HepG2 (cell line): ENCODE measurements at regions not wholly inside any gene's neighbourhood (a gene's known extent, or its start where the extent isn't known, plus 50 kb on each side); places are given as distances from the start of the nearest gene placed in this dataset.

ENCODE experiments used
- ATAC-seq: fragments of 200-7000 bp; cut with Tn5 transposase; 3 replicates; pipeline ENCODE4 v1.9.1; 2020; ENCODE audit warnings: mild to moderate bottlenecking, moderate library complexity
- BruUV-seq: library from RNA; stranded (reverse); fragments of 400-500 nt; replicated peaks from 2 replicates; lab custom pipeline; 2021; lab: Mats Ljungman, UMichigan
- CTCF ChIA-PET: fragments of 300-600 bp; formaldehyde crosslinking; extraction: SDS; loops from one replicate; lab custom pipeline; 2021; ENCODE audit warnings: low total read pairs, inconsistent platforms, low intra/inter-chr PET ratio; lab: Yijun Ruan, JAX
- POLR2A ChIA-PET: fragments of 350-600 bp; sonication (Branson Sonifier 250); formaldehyde crosslinking; loops from one replicate; lab custom pipeline; 2020; ENCODE audit warnings: antibody characterized with exemption, inconsistent platforms; lab: Yijun Ruan, JAX
- DNase-seq: peaks from one replicate; pipeline ENCODE4 v3.0.0-alpha.2; 2015; ENCODE audit warnings: low spot score
- FAIRE-seq: peaks from 3 replicates; lab custom pipeline; 2011; peaks lifted over from hg19 to GRCh38; lab: Jason Lieb, UNC
- H2AFZ ChIP-seq: one replicate; pipeline ENCODE4 v1.6.1; 2011; ENCODE audit warnings: low read length, inconsistent platforms
- H3K27ac ChIP-seq: fragments of 300-600 bp; 3 replicates; pipeline ENCODE4 v1.8.0; 2011; ENCODE audit warnings: mixed run types, mild to moderate bottlenecking, mixed read lengths, low read length, inconsistent platforms; ENCODE audit not compliant: insufficient read depth; ENCODE audit errors: extremely low read length
- H3K27me3 ChIP-seq, 2 experiments: fragments of 200-600 bp in 1 of 2; 2 replicates in 1 of 2; 3 replicates in 1 of 2; pipeline versions ENCODE4 v1.6.0 to v1.8.0; 2011; ENCODE audit warnings: low read length in 2 of 2, mild to moderate bottlenecking in 2 of 2, moderate library complexity in 2 of 2, inconsistent platforms in 1 of 2; ENCODE audit not compliant: insufficient read depth in 2 of 2, control insufficient read depth in 1 of 2
- H3K36me3 ChIP-seq, 2 experiments: fragments of 200-600 bp in 1 of 2; replicated peaks in 1 of 2; 2 replicates in 1 of 2; 3 replicates in 1 of 2; pipeline versions ENCODE4 v1.5.1 to v1.8.0; 2011; ENCODE audit warnings: low read length in 2 of 2, inconsistent platforms in 1 of 2; ENCODE audit not compliant: insufficient read depth in 2 of 2, control insufficient read depth in 1 of 2
- H3K4me1 ChIP-seq: 2 replicates; pipeline ENCODE4 v1.5.1; 2012; ENCODE audit warnings: low read length, inconsistent platforms; ENCODE audit not compliant: insufficient read depth
- H3K4me2 ChIP-seq: 2 replicates; pipeline ENCODE4 v1.6.0; 2011; ENCODE audit warnings: low read depth, low read length, inconsistent platforms
- H3K4me3 ChIP-seq, 3 experiments: fragments of 200-600 bp in 1 of 3; sonication (generic), shearing (Covaris generic) in 1 of 3; replicated peaks in 1 of 3; 2 replicates each; pipeline ENCODE4 v1.5.1; 2011 to 2016; ENCODE audit warnings: low read length in 3 of 3, inconsistent platforms in 2 of 3, low read depth in 2 of 3, mild to moderate bottlenecking in 2 of 3, control low read depth in 1 of 3, mixed read lengths in 1 of 3; ENCODE audit not compliant: insufficient read depth in 1 of 3
- H3K79me2 ChIP-seq: one replicate; pipeline ENCODE4 v1.6.1; 2011; ENCODE audit warnings: low read length, inconsistent platforms; ENCODE audit not compliant: insufficient read depth
- H3K9ac ChIP-seq: 2 replicates; pipeline ENCODE4 v1.6.0; 2011; ENCODE audit warnings: mild to moderate bottlenecking, low read depth, low read length, inconsistent platforms; ENCODE audit not compliant: insufficient read depth
- H3K9me3 ChIP-seq: 2 replicates; pipeline ENCODE4 v1.5.1; 2012; ENCODE audit warnings: mild to moderate bottlenecking, low read length
- H4K20me1 ChIP-seq: 2 replicates; pipeline ENCODE4 v1.6.0; 2011; ENCODE audit warnings: inconsistent platforms, mild to moderate bottlenecking, low read length, moderate library complexity; ENCODE audit not compliant: insufficient read depth
- ZBTB40 ChIP-seq, 2 experiments: fragments of 450-650 bp in 1 of 2; sonication (generic) in 1 of 2; formaldehyde crosslinking in 1 of 2; IDR thresholded peaks; 2 replicates each; pipeline versions ENCODE4 v1.6.1 to v1.8.0; 2016 to 2022; ENCODE audit warnings: antibody characterized with exemption in 1 of 2, mild to moderate bottlenecking in 1 of 2, missing genetic modification reagents in 1 of 2
- ZNF260 ChIP-seq: sonication (generic); formaldehyde crosslinking; IDR thresholded peaks from 2 replicates; pipeline ENCODE4 v1.4.0; 2020; ENCODE audit warnings: missing genetic modification reagents, low read depth, mild to moderate bottlenecking, borderline replicate concordance
- WGBS: methylation state at CpG from one replicate; pipeline ENCODE4 v1.1.6; 2017; ENCODE audit warnings: low lambda C conversion rate; 5-methylcytosine and 5-hydroxymethylcytosine counted together
- in situ Hi-C: cut with HindIII; loops from 2 replicates; pipeline ENCODE4 v1.10.0; 2017; ENCODE audit warnings: low pct_unique_long_range_greater_than_20kb; ENCODE audit not compliant: extremely low pct_ligation_motif_present
- intact Hi-C: fragments of 100-400 bp; cut with micrococcal nuclease; formaldehyde crosslinking; loops from one replicate; pipeline ENCODE4 v1.10.0; 2022; ENCODE audit not compliant: unreplicated experiment

GRCh38 chr2:144259332-144259731 lies 260.6 kb downstream of the ZEB2 start:
- no peak overlapping the region for H3K9ac ChIP-seq
- H3K4me3 ChIP-seq, result no peak overlapping the region
- no TSS peak for BruUV-seq
- ChIA-PET CTCF (no interaction called here), POLR2A (no interaction called here)
- no peaks in the 10 kb centered on the region for H3K79me2 ChIP-seq
- FAIRE-seq (no peak), ATAC-seq (no peak), DNase-seq (no peak)
- TF ChIP-seq ZNF260 (CRISPR knock-in tag) (no peak), ZBTB40 (IDR thresholded peaks at IDR 0.05) (peak; percentile 76), ZBTB40 (CRISPR knock-in tag; IDR thresholded peaks at IDR 0.05) (no peak)
- 65% methylated on average over 6 of the region's 6 CpGs for WGBS
- in situ Hi-C loops, result no loop called here
- peaks cover 12% of the 10 kb centered on the region for H3K4me1 ChIP-seq
- no peak overlapping the region for H3K27ac ChIP-seq
- no peak overlapping the region for H2AFZ ChIP-seq
- H4K20me1 ChIP-seq, result no peaks in the 10 kb centered on the region
- no peaks in the 10 kb centered on the region for H3K36me3 ChIP-seq
- H3K27me3 ChIP-seq, result no peaks in the 10 kb centered on the region
- intact Hi-C loops, result no loop called here
- no peak overlapping the region for H3K4me2 ChIP-seq
- peaks cover 27% of the 10 kb centered on the region for H3K9me3 ChIP-seq
